ACC112 (cell line): ENCODE measurements at regions not wholly inside any gene's neighbourhood (a gene's known extent, or its start where the extent isn't known, plus 50 kb on each side); places are given as distances from the start of the nearest gene placed in this dataset.
"Not testable (repeated sequence)": the region's sequence is repeated elsewhere in the genome, so short reads cannot be mapped to it uniquely, and the experiment has no call there.

Experiments
- H2AFZ ChIP-seq: fragments of 200-600 bp; sonication (generic); one replicate; pipeline ENCODE4 v1.6.0; 2017; ENCODE audit warnings: antibody characterized with exemption, low read length; ENCODE audit not compliant: unreplicated experiment
- H3K27ac ChIP-seq: fragments of 200-600 bp; sonication (generic); 2 replicates; pipeline ENCODE4 v1.5.1; 2014; ENCODE audit warnings: low read depth, mild to moderate bottlenecking, antibody characterized with exemption, low read length, moderate library complexity
- H3K27me3 ChIP-seq: fragments of 200-600 bp; sonication (generic); 2 replicates; pipeline ENCODE4 v1.6.1; 2014; ENCODE audit warnings: mild to moderate bottlenecking, antibody characterized with exemption, low read length, moderate library complexity, mixed read lengths; ENCODE audit not compliant: insufficient read depth
- H3K36me3 ChIP-seq: fragments of 200-600 bp; sonication (generic); 2 replicates; pipeline ENCODE4 v1.6.1; 2016; ENCODE audit warnings: mild to moderate bottlenecking, antibody characterized with exemption, low read length, moderate library complexity, mixed read lengths; ENCODE audit not compliant: insufficient read depth
- H3K4me1 ChIP-seq: fragments of 200-600 bp; sonication (generic); one replicate; pipeline ENCODE4 v1.6.1; 2016; ENCODE audit warnings: low read length, mixed read lengths; ENCODE audit not compliant: insufficient read depth, unreplicated experiment, control insufficient read depth
- H3K4me3 ChIP-seq: fragments of 200-600 bp; sonication (generic); 2 replicates; pipeline ENCODE4 v1.5.1; 2014; ENCODE audit warnings: mild to moderate bottlenecking, low read depth, low read length
- H3K79me2 ChIP-seq: fragments of 200-600 bp; sonication (generic); one replicate; pipeline ENCODE4 v1.6.0; 2016; ENCODE audit warnings: low read length; ENCODE audit not compliant: control insufficient read depth, unreplicated experiment, insufficient read depth

DNA sequence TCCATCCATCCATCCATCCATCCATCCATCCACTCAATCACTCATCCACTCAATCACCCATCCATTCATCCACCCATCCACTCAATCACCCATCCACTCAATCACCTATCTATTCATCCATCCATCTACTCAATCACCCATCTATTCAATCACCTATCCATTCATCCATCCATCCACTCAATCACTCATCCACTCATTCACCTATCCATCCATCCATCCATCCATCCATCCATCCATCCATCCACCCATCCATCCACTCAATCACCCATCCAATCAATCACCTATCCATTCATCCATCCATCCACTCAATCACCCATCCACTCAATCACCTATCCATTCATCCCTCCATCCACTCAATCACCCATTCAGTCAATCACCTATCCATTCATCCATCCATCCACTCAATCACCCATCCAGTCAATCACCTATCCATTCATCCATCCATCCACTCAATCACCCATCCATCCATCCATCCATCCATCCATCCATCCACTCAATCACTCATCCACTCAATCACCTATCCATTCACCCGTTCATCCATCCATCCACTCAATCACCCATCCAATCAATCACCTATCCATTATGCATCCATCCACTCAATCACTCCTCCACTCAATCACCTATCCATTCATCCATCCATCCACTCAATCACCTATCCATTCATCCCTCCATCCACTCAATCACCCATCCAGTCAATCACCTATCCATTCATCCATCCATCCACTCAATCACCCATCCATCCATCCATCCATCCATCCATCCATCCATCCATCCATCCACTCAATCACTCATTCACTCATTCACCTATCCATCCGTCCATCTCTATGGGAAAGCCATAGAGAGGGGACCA lies 114.7 kb upstream of the ZBTB40 start:
- peaks cover 83% of the 10 kb centered on the region for H3K27me3 ChIP-seq
- not testable (repeated sequence) for H3K36me3 ChIP-seq, H2AFZ ChIP-seq, H3K27ac ChIP-seq, H3K79me2 ChIP-seq, H3K4me3 ChIP-seq, H3K4me1 ChIP-seq

DNA sequence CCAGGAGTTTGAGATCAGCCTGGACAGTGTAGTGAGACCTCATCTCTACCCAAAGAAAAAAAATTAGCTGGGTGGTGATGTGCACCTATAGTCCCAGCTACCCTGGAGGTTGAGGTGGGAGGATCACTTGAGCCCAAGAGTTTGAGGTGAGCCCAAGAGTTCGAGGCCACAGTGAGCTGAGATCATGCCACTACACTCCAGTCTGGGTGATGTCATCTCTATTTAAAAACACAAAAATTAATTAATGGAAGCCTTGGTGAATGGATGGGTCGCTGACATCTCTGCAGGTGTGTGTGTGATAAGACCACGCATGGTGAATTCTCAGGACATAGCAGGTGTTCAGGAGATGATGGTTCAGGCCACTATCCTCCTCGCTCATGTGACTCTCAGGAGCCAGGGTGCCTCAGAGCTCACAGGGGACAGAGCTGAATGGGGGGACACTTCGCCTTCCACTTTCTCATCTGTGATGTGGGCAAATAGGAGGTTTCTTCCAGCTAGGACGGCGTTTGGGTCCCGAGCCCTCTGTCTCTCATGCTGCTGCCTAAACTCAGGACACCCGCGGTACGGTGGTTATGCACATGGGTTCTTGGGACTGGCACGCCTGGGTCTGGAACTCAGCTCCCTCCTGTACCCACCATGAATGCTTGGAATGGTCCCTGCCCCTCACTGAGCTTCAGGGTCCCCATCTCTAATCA lies 113.4 kb upstream of the ZBTB40 start:
- Histone ChIP-seq H3K27me3 (peaks cover 83% of the 10 kb centered on the region), H3K4me3 (no peak overlapping the region), H2AFZ (no peak overlapping the region), H3K4me1 (no peaks in the 10 kb centered on the region), H3K79me2 (no peaks in the 10 kb centered on the region), H3K36me3 (no peaks in the 10 kb centered on the region), H3K27ac (no peak overlapping the region)

DNA sequence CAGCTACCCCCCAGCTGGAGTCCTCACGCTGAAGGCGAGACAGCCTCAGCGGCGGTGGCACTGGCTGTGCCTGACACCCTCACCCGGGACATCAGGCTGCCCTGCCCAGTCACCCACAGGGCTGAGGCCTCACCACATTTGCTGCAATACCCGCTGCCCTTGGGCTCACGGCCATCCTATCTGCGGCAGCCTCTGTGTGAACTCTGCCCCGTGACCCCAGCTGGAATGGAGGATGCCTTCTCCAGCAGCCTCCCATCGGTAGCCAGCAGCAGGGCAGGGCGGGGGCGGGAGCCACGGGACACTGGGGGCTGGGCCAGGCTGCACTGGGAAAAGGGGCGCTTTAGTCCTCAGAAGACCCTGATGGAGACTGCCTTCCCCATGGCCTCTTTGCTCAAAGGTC lies 112.4 kb upstream of the ZBTB40 start:
- Histone ChIP-seq H3K4me3 (no peak overlapping the region), H3K27ac (no peak overlapping the region), H2AFZ (no peak overlapping the region), H3K27me3 (peaks cover 83% of the 10 kb centered on the region), H3K36me3 (no peaks in the 10 kb centered on the region), H3K4me1 (no peaks in the 10 kb centered on the region), H3K79me2 (no peaks in the 10 kb centered on the region)

DNA sequence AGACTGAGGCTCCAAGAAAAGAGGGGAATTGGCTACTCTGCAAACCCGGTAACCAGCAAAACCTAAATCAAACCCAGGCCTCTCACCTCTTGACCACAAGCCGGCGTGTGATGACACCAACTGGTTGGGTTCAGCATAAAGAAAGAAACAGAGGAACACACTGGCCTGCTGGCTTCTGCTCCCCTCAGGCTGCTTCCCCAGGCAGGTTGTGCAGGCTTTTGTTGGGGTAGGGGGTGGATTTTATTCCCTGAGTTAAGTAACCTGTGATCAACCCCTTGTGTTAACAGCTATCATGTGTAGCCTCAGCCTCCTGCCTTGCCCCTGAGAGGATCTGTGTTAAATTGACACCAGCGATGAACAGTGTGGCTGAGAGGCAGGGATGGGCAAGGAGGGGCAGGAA lies 111.6 kb upstream of the ZBTB40 start:
- H3K27ac ChIP-seq = no peak overlapping the region
- H3K27me3 ChIP-seq = peaks cover 83% of the 10 kb centered on the region

DNA sequence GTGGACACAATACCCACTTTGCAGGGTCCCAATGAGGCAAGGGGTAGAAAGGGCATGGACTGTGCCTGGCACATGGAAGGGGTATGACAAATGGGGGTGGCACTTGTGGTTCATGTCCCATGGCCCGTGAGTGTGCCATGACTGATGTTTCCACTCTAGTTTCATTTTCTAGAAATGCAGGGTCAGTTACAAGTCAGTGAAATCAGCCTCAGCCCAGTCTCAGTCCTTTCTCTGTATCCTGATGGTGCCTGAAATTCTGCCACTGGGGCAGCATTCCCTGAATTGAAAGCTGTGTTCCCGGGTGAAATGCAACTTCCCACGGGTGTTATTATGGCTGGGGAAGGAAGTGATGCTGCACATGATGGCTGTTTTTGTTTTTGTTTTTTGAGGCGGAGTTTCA lies 110.8 kb upstream of the ZBTB40 start:
- no peaks in the 10 kb centered on the region for H3K36me3 ChIP-seq
- H3K27me3 ChIP-seq = peaks cover 85% of the 10 kb centered on the region
- H3K4me3 ChIP-seq = no peak overlapping the region
- H3K27ac ChIP-seq = no peak overlapping the region
- no peaks in the 10 kb centered on the region for H3K79me2 ChIP-seq
- H2AFZ ChIP-seq = no peak overlapping the region
- no peaks in the 10 kb centered on the region for H3K4me1 ChIP-seq

More for the DNA sequence above, 111.6 kb upstream of the ZBTB40 start:
- Histone ChIP-seq H3K36me3 (no peaks in the 10 kb centered on the region), H2AFZ (no peak overlapping the region), H3K4me1 (no peaks in the 10 kb centered on the region), H3K79me2 (no peaks in the 10 kb centered on the region), H3K4me3 (no peak overlapping the region)

DNA sequence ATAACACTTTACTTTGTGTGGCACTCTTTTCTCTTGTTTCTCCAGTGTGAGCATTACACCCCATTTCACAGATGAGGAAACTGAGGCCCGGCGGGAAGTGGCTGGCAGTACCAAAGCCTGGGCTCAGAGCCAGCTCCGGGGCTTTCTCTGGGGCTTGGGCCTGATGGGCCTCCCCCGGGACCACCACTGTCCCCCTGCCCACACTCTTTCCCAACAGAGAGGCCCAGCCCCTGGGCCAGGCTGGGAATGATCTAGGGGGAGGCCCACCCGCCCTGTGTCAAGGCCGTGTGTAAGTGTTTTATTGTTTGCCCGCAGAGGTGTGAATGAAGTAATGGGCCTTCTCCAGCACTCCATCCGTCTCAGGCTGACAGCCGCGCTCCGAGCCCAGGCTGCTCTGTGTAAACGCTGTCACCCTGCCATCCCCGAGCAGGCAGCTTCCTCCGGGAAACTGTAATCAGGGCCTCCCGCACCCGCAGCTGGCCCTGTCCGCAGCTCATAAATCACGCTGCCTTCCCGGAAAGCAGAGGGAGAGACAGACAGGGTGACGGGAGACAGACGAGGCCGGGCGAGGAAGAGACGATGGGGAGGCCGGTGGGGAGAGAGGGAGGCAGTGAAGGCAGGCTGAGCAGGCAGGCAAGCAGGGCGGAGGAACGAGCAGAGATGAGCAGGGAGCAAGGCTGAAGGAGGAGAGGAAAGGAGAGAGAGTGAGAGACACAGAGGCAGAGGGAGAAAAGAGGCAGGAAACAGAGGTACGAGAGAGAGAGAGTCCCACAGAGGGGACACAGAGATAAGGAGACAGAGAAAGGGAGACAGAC lies 109.7 kb upstream of the ZBTB40 start:
- no peaks in the 10 kb centered on the region for H3K4me1 ChIP-seq
- no peaks in the 10 kb centered on the region for H3K36me3 ChIP-seq
- no peaks in the 10 kb centered on the region for H3K79me2 ChIP-seq
- H2AFZ ChIP-seq = no peak overlapping the region
- H3K27me3 ChIP-seq = peaks cover 90% of the 10 kb centered on the region
- no peak overlapping the region for H3K4me3 ChIP-seq
- no peak overlapping the region for H3K27ac ChIP-seq

DNA sequence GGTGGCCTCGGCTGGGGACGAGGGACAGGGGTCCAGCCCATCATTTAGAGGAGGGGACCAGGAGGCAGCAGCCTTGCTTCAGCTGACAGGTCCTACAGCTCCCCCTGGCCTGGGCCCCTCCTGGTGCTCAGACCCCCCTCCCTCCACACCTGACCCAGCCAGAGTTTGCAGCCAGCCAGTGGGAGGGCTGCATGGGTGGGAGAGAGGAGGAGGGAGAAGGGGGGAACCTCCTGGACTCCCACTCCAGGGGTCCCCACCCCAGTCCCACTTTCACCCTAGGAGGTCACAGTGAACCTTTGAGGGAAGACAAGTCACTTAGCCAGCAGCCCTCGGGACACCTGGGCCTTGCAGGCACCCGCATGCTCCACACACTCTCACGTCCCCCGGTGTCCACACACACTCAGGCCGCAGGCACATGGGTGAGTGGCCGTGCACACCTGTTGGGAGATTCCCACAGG lies 108.9 kb upstream of the ZBTB40 start:
- Histone ChIP-seq H3K27me3 (peaks cover 86% of the 10 kb centered on the region), H2AFZ (no peak overlapping the region), H3K36me3 (no peaks in the 10 kb centered on the region), H3K4me3 (no peak overlapping the region), H3K4me1 (no peaks in the 10 kb centered on the region), H3K27ac (no peak overlapping the region), H3K79me2 (no peaks in the 10 kb centered on the region)

DNA sequence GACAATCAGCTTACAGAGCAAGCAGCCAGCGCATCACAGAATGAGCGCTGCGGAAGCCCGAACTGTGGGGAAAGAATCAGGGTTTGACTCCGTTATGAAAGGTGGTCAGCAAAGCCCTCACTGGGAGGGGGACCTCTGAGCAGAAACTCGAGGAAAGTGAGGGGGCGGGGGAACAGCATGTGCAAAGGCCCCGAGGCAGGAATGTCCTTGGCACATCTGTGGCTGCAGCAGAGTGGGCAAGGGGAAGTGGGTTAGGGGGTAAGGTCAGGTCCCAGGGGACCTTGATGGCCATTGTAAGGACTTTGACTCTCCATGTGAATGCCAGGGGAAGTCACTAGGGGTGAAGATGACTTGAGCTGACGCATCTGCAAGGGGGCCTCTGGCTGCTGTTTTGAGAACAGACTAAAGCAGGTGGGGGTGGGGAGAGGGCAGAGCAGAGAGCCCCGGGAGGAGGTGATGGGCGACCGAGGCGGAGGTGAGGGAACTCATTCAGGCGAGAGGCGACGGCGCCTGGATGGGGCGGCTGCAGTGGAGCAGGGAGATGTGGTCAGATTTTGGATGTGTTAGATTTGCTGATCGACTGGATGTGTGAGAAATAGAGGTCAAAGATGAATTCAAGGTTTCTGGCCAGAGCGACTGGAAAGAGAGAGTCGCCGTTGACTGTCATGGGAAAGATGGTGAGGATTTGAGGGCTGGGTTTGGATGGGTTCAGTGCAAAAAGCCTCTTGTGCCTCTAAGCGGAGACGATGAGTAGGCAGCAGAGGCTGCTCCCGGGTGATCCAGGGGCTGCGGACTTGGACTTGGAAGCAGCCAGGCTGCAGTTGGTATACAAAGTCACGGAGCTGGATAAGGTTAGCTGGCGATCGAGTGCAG lies 108.0 kb upstream of the ZBTB40 start:
- Histone ChIP-seq H3K4me3 (no peak overlapping the region), H3K27me3 (peaks cover 87% of the 10 kb centered on the region), H3K27ac (no peak overlapping the region), H3K79me2 (no peaks in the 10 kb centered on the region), H2AFZ (peak overlapping the region; percentile 45), H3K36me3 (no peaks in the 10 kb centered on the region), H3K4me1 (no peaks in the 10 kb centered on the region)

DNA sequence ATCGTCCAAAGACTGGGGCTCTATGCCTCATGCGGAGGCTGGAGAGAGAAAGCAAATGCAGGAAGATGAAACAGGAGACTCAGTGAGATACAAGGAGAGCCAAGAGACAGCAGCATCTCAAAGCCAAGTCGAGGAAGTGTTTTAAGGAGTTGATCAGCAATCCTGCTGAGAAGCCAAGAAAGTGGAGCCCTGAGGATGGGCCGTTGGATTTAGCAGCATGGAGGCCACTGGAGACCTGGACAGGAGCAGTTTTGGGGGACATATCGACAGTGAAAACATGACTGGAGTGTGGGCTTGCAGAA lies 107.4 kb upstream of the ZBTB40 start:
- Histone ChIP-seq H3K27me3 (peaks cover 84% of the 10 kb centered on the region), H3K27ac (no peak overlapping the region)

More for the DNA sequence above, 107.4 kb upstream of the ZBTB40 start:
- Histone ChIP-seq H3K4me3 (no peak overlapping the region), H2AFZ (peak overlapping the region; percentile 45), H3K79me2 (no peaks in the 10 kb centered on the region), H3K36me3 (no peaks in the 10 kb centered on the region), H3K4me1 (no peaks in the 10 kb centered on the region)
